Stimulated activated CD4-positive, alpha-beta T cell treated with anti-CD3 and anti-CD28 coated beads, TNF-alpha, amount 100 ng/mL, for 48 hours (primary cell): ENCODE measurements at regions not wholly inside any gene's neighbourhood (a gene's known extent, or its start where the extent isn't known, plus 50 kb on each side); places are given as distances from the start of the nearest gene placed in this dataset.

Experiments used
- DNase-seq, 3 donors: peaks; one replicate each; pipeline ENCODE4 v3.0.0-alpha.2; 2020; ENCODE audit warnings: low read depth in 3 of 3

DNA sequence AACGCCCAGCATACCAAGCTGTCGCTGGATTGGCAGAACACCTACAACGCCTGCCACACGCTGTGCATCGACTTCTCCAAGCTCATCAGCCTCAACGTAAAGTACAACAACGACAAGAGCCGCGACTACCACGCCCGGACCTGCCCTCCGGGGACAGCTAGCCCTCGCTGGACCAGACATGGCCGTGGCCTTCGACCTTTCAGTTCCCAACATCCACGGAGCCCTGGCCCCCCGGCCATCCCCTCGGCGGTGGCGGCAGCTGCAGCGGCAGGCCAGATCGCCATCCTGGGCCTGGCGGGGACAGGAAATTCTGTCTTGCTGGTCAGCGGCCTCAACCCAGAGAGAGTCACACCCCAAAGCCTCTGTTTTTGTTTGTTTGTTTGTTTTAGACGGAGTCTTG is 132.6 kb upstream of the FUT8 start:
- no peak for DNase-seq

DNA sequence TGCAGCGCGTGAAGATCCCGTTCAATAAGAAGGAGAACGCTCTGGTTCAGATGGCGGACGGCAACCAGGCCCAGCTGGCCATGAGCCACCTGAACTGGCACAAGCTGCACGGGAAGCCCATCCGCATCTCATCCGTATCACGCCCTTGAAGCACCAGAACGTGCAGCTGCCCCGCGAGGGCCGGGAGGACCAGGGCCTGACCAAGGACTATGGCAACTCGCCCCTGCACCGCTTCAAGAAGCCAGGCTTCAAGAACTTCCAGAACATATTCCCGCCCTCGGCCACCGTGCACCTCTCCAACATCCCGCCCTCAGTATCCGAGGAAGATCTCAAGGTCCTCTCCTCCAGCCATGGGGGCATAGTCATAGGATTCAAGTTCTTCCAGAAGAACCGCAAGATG is 131.9 kb upstream of the FUT8 start:
- DNase-seq = no peak

DNA sequence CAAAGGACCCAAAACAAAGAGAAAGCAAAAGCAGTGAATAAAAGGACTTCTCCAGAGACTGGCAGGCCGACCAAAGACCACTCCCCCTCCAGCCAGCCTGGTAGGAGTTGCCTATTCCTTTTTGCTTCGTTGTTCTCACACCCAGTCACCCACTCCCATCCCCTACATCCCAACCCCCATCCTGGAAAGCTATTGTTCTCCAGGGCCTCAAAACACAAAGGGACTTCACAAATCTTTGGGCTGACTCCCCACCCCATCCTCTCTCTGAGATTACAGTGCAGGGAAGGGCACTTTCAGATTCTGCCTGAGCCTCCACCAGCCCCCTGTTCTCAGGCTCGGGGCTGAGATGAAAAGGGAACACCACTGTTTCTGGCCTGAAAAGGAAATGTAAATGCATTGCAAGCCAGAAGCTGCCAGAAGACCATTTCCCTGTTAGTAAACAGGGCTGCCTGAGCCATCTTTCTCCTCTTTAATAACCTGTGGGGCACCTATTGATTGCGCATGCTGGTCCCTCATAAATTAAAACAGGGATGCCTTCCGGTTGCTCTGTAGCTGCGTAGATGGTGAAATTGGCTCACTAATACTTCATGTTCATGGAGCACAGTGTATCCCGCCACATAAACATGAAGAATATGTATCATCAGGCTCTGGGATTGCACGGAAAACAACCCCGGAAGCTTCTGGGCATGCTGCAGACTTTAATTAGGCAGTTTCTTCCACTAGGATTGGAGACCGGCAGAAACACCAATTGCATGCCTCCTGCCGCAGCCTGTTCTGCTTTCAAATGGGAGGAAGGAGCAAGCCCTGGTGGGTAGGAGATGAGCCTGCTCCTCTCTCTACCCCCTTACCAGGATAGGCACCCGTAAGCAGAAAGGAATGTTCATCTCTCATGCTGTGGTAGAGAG is 130.3 kb upstream of the FUT8 start:
- DNase-seq = no peak

DNA sequence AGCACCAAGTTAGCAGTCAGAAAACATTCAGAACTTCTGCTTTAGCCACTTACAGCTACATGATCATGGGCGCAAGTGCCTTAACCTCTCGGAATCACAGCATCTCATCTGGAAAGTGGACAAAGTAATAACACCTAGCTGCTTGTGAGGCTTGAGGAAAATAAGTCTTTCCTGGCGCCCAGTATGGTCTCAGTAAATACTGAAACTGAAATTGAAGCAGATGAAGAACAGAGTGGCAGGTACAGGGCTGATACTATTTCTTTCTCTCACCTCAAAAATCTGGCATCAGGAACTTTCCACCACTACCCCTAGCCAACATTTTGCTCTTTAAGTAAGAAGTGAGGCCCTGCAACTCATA is 129.7 kb upstream of the FUT8 start:
- DNase-seq = no peak

DNA sequence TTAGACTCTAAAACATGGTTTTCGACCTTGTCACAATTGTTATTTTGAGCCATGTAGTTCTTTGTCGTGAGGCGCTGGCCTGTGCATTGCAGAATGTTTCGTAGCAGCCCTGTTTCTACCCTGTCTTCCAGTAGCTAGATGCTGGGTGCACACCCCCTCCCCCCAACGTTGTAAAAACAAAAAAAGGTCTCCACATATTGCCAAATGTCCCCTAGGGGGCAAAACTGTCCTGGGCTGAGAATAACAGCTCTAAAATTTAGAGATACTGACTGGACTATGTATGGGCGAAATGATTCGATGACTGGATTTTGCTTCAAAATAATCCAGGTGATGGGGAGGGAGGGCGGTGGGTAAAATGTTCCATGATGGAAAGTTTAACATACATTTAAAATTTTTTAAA is 126.1 kb upstream of the FUT8 start:
- DNase-seq = no peak

DNA sequence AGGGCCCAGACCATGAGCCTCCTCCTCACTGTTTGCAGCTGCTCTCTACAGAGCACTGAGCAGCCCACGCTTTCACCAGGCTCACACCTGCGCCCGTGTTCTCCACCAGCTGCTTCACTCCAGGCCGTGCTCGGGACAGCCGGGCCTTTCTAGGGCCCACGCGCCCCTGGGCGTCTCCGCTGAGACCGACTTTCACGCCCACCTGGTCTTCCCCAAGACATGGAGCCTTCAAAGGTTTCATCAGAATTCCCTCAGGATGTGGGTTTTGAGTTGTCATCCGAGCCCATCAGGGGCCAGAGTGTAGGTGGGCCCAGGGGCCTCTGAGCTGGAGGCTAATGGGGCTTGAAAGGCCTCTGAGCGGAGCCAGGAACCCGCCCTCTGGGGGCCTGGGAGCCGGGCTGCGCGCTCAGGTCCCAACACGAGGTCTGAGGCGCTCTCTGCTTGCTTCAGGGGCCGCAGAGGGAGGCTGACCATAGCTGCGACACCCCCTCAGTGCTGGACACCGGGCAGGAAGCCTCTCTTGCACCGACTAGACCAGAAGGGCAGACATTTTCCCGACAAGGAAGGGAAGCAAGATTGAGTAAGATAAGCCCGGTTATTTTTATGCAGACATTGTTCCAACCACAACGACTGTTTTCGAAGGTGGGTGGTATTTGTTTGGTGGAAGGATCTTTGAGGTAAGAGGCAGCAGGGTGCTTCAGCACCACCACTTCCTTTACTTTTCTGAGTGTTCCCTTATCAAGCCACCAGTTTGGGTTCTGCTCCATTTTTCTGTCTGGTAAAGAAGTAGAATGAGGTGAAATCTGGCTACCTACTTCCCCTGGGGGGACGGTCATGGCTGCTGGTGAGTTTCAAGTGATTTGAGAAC is 125.0 kb upstream of the FUT8 start:
- peak; percentile 32 to 48 (median 40) for DNase-seq

DNA sequence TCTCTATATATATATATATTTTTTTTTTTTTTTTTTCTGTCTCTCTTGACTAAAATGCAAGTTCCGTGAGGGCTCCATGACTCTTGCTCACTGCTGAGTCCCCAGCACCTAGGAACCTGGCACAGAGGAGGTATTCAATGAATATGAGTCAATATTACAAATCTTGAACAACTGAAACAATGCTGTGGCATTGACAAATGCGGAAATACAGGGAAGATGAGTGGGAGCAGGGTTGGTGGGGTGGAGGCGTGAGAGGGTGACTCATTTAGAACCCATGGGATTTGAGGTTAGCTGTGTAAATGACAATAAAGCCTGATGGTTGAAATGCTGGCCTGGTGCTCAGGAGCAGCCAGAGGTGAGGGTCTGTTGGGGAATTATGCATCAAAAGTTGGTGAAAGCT is 121.7 kb upstream of the FUT8 start:
- peak in 1 of 3 donors; percentile 54 for DNase-seq

DNA sequence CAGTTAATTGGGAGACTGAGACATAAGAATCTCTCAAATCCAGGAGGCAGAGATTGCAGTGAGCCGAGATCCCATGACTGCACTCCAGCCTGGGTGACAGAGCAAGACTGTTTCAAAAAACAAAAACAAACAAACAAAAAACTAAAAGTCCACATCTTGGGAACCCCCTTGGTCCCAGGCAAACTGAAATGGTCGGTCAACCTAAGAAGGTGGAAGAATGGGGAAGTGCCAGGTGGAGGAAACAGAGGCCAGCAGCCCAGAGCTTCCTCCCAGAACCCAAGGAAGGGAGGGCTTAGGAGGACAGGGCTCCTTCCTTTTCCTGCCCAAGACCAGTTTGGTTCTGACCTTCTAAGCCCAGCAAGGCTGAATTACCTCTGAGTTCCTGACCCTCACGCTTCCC is 121.0 kb upstream of the FUT8 start:
- no peak for DNase-seq

DNA sequence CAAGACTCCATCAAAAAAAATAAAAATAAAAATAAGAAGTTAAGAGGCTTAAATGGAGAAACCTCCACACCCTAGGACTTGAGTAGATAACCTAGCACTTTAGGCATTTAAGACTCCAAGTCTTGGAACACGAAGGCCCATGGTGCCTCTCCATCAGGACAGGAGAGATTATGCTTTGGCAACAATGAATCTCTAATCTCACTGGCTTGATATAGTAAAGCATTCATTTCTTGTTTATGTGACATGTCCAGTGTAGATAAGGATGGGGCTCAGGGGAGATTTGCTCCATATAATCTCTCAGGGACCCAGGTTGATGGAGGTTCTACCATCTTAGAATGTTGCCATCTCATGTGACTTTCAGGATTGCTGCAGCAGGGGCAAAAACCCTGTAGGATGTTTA is 117.7 kb upstream of the FUT8 start:
- no peak for DNase-seq

DNA sequence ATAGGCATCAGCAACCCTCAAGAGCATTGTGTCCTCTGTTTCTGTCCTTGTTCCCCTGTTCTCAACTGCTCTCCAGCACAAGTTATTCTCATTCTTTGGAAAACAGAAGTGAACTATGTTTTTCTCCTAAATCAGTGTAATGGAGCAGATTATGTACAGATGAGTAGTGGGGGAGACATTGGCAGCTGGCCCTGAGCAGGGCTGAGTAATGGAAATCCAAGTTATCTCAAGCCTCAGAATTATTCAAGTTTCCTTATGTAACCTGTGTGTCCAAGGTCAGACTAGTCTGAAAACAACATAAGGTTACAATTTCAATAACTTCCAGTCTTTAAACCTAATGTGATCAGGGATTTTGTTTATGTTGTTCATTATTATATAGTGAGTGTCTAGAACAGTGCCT is 116.1 kb upstream of the FUT8 start:
- no peak for DNase-seq

DNA sequence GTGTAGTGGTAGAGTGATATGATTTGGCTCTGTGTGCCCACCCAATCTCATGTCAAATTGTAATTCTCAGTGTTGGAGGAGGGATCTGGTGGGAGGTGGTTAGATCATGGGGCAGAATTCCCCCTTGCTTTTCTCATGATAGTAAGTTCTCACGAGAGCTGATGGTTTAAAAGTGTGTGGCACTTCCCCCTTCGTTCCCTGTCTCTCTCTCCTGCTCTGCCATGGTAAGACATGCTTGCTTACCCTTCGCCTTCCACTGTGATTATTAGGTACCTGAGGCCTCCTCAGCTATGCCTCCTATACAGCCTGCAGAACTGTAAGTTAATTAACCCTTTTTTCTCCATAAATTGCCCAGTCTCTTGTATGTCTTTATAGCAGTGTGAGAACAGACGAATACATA is 115.7 kb upstream of the FUT8 start:
- DNase-seq = no peak

DNA sequence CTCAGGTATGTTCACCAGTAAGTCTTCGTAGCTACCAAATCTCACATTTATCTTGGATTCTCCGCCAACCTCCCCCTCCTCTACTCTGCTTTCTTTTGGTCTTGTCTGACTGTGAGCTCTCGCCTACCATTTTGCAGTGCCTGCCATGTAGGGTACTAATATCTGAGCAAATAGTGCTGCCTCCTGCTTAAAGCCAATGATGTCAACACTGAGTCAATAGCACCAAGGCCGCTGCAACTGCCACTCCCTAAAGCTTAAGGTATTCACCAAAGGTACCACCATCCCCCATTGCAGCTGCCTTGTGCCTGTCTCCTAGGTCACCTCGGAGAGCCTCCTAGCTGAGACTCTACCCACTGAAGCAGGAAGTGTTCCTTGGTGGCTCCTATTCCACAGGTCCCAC is 114.8 kb upstream of the FUT8 start:
- no peak for DNase-seq

DNA sequence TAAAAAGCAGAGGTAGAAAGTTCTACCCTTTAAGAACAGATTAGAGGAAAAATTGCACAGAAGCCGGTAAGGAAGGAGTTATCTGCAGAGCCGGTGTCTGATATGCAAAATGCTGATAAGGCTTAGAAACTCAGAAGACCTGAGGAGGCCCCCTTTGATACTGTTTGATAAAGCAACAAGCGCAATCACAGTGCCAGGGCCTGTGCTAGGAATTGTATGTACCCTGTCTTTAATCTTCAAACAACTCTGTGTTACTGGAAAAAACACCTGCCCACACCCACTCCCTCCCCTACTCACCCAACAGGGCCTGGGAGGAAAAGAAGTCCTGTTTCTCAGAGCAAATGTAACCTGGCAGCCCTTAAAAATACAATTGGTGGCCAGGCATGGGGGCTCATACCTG is 112.7 kb upstream of the FUT8 start:
- no peak for DNase-seq

DNA sequence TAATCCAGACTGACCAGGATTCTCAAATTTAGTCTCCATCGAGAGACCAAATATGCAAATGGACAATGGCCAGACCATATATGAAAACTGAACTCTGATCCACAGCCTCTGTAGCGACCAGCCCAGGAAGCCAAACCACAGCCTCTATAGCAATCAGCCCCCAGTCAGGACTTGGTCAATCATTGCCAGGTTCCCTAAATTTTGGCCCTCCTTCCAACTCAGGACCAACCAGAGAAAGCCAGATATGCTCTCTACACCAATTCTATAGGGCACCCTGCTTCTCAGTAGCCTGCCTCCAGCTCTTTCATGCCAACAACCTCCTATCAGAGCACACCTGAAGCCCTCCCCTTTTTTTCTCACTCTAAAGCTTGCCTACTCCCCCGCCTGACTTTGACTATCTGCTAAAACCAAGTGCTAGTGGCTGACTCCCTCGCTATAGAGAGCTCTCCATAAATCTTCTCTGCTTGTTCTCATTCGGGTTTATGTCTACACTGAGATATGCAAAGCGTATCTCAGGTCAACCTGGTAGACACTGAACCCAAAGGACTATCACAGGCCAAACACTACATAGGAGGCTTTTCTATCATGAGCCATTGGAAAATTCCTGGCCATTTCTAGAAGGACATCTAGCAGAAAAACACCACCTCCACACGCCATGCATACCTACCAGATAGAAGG is 110.5 kb upstream of the FUT8 start:
- no peak for DNase-seq

DNA sequence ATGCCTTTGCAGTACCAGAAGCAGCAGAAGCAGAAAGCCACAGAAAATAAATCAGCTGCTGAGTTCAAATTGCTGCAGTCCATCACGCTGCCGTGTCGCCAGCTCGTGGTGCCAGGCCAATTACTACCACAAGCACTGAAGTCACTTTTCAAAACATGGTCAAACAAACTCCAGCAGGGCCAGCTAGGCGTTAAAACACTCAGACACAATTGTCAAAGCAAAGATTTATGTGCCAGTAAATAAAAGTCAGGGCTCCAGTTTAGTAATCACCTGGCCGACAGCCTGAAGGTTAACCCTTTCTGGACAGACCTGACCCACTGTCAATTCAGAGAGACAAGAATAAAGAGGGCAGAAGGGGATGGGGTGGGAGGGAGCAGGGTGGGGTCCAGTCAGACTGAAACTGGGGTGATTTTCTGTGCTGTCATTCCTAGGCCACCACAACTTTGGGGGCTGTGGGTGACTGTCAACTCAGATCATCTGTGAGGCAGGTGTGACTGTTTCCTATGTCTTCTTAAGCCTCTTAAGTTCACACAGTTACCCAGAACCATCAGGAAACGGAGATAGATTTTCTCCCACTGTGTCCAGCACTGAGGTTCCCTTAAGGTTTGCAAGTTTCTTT is 109.8 kb upstream of the FUT8 start:
- DNase-seq = peak in 2 of 3 donors; percentile 52 to 56

DNA sequence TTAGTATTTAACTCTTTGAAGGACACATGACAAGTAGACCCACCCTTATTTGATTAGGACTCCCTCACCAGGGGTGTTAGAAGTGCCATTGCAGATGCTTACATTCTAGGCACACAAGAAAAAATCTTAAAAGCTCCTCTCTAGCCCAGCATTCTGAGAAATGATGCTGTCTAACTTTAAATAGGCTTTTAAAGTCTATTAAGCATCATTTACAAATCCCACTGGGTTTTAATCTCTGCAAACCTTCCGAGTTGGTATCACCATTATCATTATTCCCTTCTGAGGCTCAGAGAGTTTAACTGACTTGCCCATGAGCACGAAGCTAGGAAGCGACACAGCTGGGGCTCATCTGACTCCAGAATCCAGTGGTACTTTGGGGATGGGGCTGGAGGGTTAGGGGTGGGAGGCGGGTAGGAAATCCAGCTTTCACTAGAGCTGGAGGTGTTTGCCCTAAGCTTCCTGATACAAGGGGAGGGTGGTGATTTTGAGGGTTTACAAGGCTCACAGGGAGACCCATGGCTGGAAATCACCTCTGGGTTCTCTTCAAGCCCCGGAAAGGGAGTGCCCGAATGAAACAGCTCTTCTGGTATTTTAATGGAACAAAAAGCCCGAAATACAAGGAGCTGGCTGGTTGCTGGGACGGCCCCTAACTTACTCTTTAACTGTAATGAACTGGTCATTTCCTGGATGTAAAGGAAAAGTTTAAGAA is 109.2 kb upstream of the FUT8 start:
- DNase-seq = no peak

DNA sequence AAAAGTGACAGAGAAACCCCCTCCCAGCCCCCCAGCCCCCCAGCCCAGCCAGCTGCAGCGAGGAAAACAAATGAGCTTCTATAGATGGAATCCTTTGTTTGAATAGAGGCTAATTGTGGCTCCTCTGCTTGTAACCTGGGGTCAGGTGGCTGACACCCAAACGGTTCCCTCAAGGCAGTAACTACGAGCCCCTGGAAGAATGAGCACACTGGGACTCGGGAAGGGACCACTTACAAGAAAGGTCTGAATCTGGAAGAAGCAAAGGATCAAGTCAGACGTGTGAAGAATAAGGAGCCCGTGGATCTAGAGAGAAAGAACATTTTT is 108.7 kb upstream of the FUT8 start:
- DNase-seq = no peak

DNA sequence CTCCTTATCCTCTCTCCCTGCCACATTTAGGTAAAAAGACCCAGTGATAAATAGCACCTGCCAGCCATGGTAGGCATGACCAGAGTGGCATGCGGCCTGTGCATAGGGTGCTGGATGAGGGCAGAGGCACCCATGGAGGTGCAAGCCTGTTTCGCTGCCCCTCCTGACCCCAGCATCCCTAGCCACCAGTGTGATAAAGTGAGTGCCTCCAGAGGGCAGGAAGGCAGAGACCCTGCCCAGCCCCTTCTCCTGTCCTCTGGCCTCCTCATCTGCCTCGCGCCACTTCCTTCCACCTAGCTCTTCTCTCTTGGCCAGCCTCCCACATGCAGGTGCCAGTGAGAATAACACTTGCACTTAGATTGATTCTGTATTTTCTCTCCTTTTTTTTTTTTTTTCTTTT is 108.3 kb upstream of the FUT8 start:
- DNase-seq = no peak

DNA sequence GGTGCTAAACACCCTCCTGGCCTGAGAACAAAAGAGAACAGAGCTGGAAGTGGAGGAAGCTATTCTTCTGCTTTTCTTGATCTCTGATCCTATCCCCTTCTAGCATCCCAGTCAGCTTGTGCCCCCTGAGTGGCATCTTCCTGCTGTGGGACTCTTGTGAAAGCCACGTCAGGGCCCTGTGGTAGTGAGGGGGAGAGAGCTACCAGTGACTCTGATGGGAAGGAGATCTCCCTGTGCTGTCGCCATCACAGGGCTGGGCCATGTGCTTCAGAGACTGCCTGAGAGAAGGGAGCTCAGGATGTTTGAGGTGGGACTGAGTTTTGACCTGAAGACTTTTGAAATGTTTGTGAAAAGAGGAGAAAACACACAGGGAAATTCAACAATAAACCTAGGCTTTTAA is 107.6 kb upstream of the FUT8 start:
- DNase-seq = no peak

DNA sequence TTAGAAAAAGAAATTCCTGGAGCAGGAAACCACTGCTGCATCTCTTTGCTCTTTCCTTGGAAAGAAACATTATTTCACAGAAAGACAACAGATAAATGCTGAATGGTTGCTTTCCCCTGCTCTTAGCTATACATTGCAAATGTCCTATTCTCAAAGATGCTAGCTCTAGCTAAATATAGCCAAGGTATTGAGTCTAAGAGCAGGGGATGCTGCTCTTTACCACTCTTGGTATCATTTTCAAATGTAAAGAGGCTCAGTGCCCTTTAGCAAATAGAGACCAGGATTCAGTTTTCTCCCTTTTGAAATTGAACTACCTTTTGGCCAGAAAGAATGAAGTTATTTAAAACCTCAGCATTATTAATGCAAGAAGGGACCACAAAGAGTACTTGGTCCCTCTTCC is 104.0 kb upstream of the FUT8 start:
- no peak for DNase-seq

DNA sequence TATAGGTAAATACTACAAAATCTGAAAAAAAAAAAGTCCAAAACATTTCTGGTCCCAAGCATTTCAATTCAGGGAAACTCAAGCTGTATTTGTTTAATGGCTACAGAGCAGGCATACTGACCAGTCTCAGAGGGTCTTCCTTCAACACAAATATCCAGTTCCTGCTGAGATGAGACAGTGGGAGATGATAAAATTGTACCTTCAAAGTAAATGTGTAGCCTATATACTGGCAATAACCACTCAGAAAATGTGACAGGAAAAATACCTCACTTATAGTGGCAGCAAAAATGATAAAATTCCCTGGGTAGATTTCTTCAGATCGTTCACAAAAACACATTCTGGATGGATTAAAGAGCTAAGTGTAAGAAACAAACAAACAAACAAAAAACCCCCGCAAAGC is 102.0 kb upstream of the FUT8 start:
- DNase-seq = no peak

DNA sequence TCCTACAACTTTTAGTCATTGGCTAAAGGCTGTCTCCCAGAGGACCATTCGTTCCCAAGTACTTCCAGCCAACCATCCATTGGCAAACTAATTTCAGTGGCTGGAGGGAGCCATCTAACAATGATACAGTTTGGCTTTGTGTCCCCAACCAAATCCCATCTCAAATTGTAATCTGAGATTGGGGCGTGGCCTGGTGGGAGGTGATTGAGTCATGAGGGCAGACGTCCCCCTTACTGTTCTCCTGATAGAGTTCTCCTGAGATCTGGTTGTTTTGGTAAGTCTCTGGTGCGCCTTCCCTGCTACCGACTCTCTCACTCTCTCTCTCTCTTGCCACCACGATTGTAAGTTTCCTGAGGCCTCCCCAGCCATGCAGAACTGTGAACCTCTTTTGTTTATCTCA is 99.7 kb upstream of the FUT8 start:
- no peak for DNase-seq
